Testis (tissue), 2 donors: ENCODE measurements at regions not wholly inside any gene's neighbourhood (a gene's known extent, or its start where the extent isn't known, plus 50 kb on each side); places are given as distances from the start of the nearest gene placed in this dataset.

Source experiments
- DNase-seq: peaks from one replicate; pipeline ENCODE4 v3.0.0-alpha.2; 2019
- H3K27ac ChIP-seq, 2 donors: fragments of 200-600 bp; sonication (generic); one replicate each; pipeline ENCODE4 v1.5.1; 2019
- H3K27me3 ChIP-seq: fragments of 200-600 bp; sonication (generic); one replicate; pipeline ENCODE4 v1.5.1; 2019
- H3K36me3 ChIP-seq: fragments of 200-600 bp; sonication (generic); one replicate; pipeline ENCODE4 v1.5.1; 2017; ENCODE audit warnings: low read depth; ENCODE audit errors: missing control alignments
- H3K4me1 ChIP-seq: fragments of 200-600 bp; sonication (generic); one replicate; pipeline ENCODE4 v1.5.1; 2019
- H3K4me3 ChIP-seq, 2 donors: fragments of 200-600 bp; sonication (generic); one replicate each; pipeline ENCODE4 v1.5.1; 2017 to 2019
- H3K9me3 ChIP-seq: fragments of 200-600 bp; sonication (generic); one replicate; pipeline ENCODE4 v1.5.1; 2017
- CTCF ChIP-seq, 3 experiments: fragments of 450-650 bp in 2 of 3; fragments of 200-600 bp in 1 of 3; sonication (generic) in 1 of 3; IDR thresholded peaks; one replicate each; pipeline ENCODE4 v1.5.1; 2016 to 2019; ENCODE audit warnings: antibody characterized with exemption in 3 of 3, mild to moderate bottlenecking in 2 of 3, moderate library complexity in 1 of 3
- POLR2A ChIP-seq: fragments of 450-650 bp; IDR thresholded peaks from one replicate; pipeline ENCODE4 v1.6.1; 2017; ENCODE audit warnings: antibody characterized with exemption, mild to moderate bottlenecking, moderate library complexity
- WGBS, 2 donors: methylation state at CpG; one replicate each; pipeline ENCODE4 v1.1.5; 2018; 5-methylcytosine and 5-hydroxymethylcytosine counted together
- intact Hi-C: fragments of 100-400 bp; cut with DNase I; formaldehyde crosslinking; loops from one replicate; pipeline ENCODE4 v1.15.1; 2023; ENCODE audit warnings: low total_unique reads

GRCh38 chr20:16125816-16126215 lies 447.4 kb downstream of the KIF16B start:
- no peaks in the 10 kb centered on the region for H3K27me3 ChIP-seq
- no peak overlapping the region for H3K27ac ChIP-seq
- 93 to 96% methylated on average over 4 of the region's 4 CpGs for WGBS, 2 donors
- H3K36me3 ChIP-seq = no peaks in the 10 kb centered on the region
- no peaks in the 10 kb centered on the region for H3K9me3 ChIP-seq
- TF ChIP-seq CTCF (IDR thresholded peaks at IDR 0.05) = no peak
- TF ChIP-seq POLR2A = no peak
- H3K4me3 ChIP-seq = no peak overlapping the region
- intact Hi-C loops = no loop called here
- DNase-seq = no peak
- H3K4me1 ChIP-seq = no peaks in the 10 kb centered on the region

GRCh38 chr20:16124911-16125776 lies 448.1 kb downstream of the KIF16B start:
- Histone ChIP-seq H3K27ac (no peak overlapping the region), H3K27me3 (no peaks in the 10 kb centered on the region), H3K4me3 (no peak overlapping the region), H3K4me1 (no peaks in the 10 kb centered on the region), H3K9me3 (no peaks in the 10 kb centered on the region), H3K36me3 (no peaks in the 10 kb centered on the region)
- no peak for DNase-seq
- intact Hi-C loops = no loop called here
- WGBS, 2 donors = 84 to 87% methylated on average over 9 of the region's 9 CpGs
- TF ChIP-seq CTCF (IDR thresholded peaks at IDR 0.05) (no peak), POLR2A (no peak)

GRCh38 chr20:16124491-16124890 lies 448.8 kb downstream of the KIF16B start:
- no peak for DNase-seq
- intact Hi-C loops = no loop called here
- Histone ChIP-seq H3K4me1 (no peaks in the 10 kb centered on the region), H3K36me3 (no peaks in the 10 kb centered on the region), H3K27ac (no peak overlapping the region), H3K27me3 (no peaks in the 10 kb centered on the region), H3K4me3 (no peak overlapping the region), H3K9me3 (no peaks in the 10 kb centered on the region)
- WGBS, 2 donors = 90 to 91% methylated on average over 2 of the region's 2 CpGs
- TF ChIP-seq CTCF (IDR thresholded peaks at IDR 0.05) (no peak), POLR2A (no peak)

- intact Hi-C loops = no loop called here
- H3K27ac ChIP-seq = no peak overlapping the region
- H3K4me1 ChIP-seq = no peaks in the 10 kb centered on the region
- DNase-seq = no peak
- no peak overlapping the region for H3K4me3 ChIP-seq
- H3K36me3 ChIP-seq = no peaks in the 10 kb centered on the region
- no peaks in the 10 kb centered on the region for H3K27me3 ChIP-seq
- no peaks in the 10 kb centered on the region for H3K9me3 ChIP-seq
- TF ChIP-seq POLR2A (no peak), CTCF (IDR thresholded peaks at IDR 0.05) (no peak)
Measured at GRCh38 chr20:16123623-16124022, 449.6 kb downstream of the KIF16B start.

GRCh38 chr20:16119909-16120308 lies 453.3 kb downstream of the KIF16B start:
- DNase-seq = no peak
- H3K4me3 ChIP-seq = no peak overlapping the region
- H3K27ac ChIP-seq = no peak overlapping the region
- H3K9me3 ChIP-seq = no peaks in the 10 kb centered on the region
- no peaks in the 10 kb centered on the region for H3K36me3 ChIP-seq
- TF ChIP-seq CTCF (IDR thresholded peaks at IDR 0.05) = no peak
- no peak for TF ChIP-seq POLR2A
- intact Hi-C loops = no loop called here
- 92 to 97% methylated on average over 3 of the region's 3 CpGs for WGBS, 2 donors
- H3K4me1 ChIP-seq = no peaks in the 10 kb centered on the region
- H3K27me3 ChIP-seq = no peaks in the 10 kb centered on the region
